ENCODE measurements at regions not wholly inside any gene's neighbourhood (a gene's known extent, or its start where the extent isn't known, plus 50 kb on each side); places are given as distances from the start of the nearest gene placed in this dataset.
"Not testable (repeated sequence)": the region's sequence is repeated elsewhere in the genome, so short reads cannot be mapped to it uniquely, and the experiment has no call there.

- no peak for DNase-seq (ENCODE audit: low read depth)
Measured at GRCh38 chr15:61410662-61411061, 181.6 kb upstream of the RORA start.

- no peak for DNase-seq (ENCODE audit: low read depth)
Measured at GRCh38 chr15:61404567-61404966, 175.5 kb upstream of the RORA start.

- no peak for DNase-seq (ENCODE audit: low read depth)
Measured at GRCh38 chr15:61403884-61404283, 174.8 kb upstream of the RORA start.

- DNase-seq (ENCODE audit: low read depth), result no peak
Measured at GRCh38 chr15:61401903-61402698, 173.0 kb upstream of the RORA start.

- DNase-seq (ENCODE audit: low read depth), result no peak
Measured at GRCh38 chr15:61398310-61398709, 169.2 kb upstream of the RORA start.

GRCh38 chr15:61396235-61396919 is 167.3 kb upstream of the RORA start:
- no peak for DNase-seq (ENCODE audit: low read depth)

GRCh38 chr15:61393949-61394348 is 164.8 kb upstream of the RORA start:
- no peak for DNase-seq (ENCODE audit: low read depth)

- DNase-seq (ENCODE audit: low read depth), result no peak
Measured at GRCh38 chr15:61393524-61393923, 164.4 kb upstream of the RORA start.

GRCh38 chr15:61390138-61390537 is 161.0 kb upstream of the RORA start:
- no peak for DNase-seq (ENCODE audit: low read depth)

GRCh38 chr15:61389334-61390028 is 160.4 kb upstream of the RORA start:
- no peak for DNase-seq (ENCODE audit: low read depth)

- no peak for DNase-seq (ENCODE audit: low read depth)
Measured at GRCh38 chr15:61387675-61388074, 158.6 kb upstream of the RORA start.

GRCh38 chr15:61383421-61383820 is 154.3 kb upstream of the RORA start:
- DNase-seq (ENCODE audit: low read depth), result no peak

GRCh38 chr15:61382927-61383326 is 153.8 kb upstream of the RORA start:
- no peak for DNase-seq (ENCODE audit: low read depth)

- no peak for DNase-seq (ENCODE audit: low read depth)
Measured at GRCh38 chr15:61381501-61381900, 152.4 kb upstream of the RORA start.

- no peak for DNase-seq (ENCODE audit: low read depth)
Measured at GRCh38 chr15:61380270-61380669, 151.2 kb upstream of the RORA start.

- DNase-seq (ENCODE audit: low read depth), result no peak
Measured at GRCh38 chr15:61379005-61379404, 149.9 kb upstream of the RORA start.

- DNase-seq (ENCODE audit: low read depth), result no peak
Measured at GRCh38 chr15:61376961-61377360, 147.9 kb upstream of the RORA start.

- DNase-seq (ENCODE audit: low read depth), result no peak
Measured at GRCh38 chr15:61376516-61376915, 147.4 kb upstream of the RORA start.

- no peak for DNase-seq (ENCODE audit: low read depth)
Measured at GRCh38 chr15:61374848-61375247, 145.7 kb upstream of the RORA start.

GRCh38 chr15:61367953-61368352 is 138.9 kb upstream of the RORA start:
- DNase-seq (ENCODE audit: low read depth), result no peak

GRCh38 chr15:61364871-61365270 is 135.8 kb upstream of the RORA start:
- no peak for DNase-seq (ENCODE audit: low read depth)

GRCh38 chr15:61362912-61363311 is 133.8 kb upstream of the RORA start:
- not testable (repeated sequence) for DNase-seq (ENCODE audit: low read depth)

GRCh38 chr15:61344293-61344692 is 115.2 kb upstream of the RORA start:
- DNase-seq (ENCODE audit: low read depth), result no peak
